ENCODE measurements at regions not wholly inside any gene's neighbourhood (a gene's known extent, or its start where the extent isn't known, plus 50 kb on each side); places are given as distances from the start of the nearest gene placed in this dataset.

GRCh38 chr4:136314686-136315085, 1217.6 kb downstream of the PCDH18 start:
- H3K4me3 Mint-ChIP-seq, result no peak overlapping the region
- no peaks in the 10 kb centered on the region for H3K27me3 Mint-ChIP-seq (ENCODE audit: low read depth)
- H3K27ac Mint-ChIP-seq (ENCODE audit: unreplicated experiment), result no peak overlapping the region

DNA sequence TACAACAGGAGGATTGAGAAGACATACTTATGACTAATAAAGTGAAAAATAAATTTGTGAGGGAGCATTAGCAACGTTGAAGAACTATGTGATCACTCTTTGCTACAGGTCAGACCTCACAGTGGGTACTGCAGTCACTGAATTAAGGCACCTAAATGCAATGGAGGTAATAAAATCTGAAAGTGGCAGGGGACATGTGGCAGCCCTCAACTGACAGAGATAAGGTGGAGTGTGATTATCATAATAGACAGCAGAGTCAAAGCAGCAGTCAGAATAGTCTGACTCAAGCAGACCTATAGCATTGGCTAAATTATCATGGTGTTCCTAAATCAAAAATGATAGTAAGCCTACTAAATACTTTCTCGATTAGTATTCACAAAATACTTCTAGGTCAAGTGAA, 1220.5 kb downstream of the PCDH18 start:
- H3K4me3 Mint-ChIP-seq, result no peak overlapping the region
- no peaks in the 10 kb centered on the region for H3K4me1 Mint-ChIP-seq
- H3K27ac Mint-ChIP-seq (ENCODE audit: unreplicated experiment), result no peak overlapping the region
- no peak for DNase-seq (ENCODE audit: low read depth, low spot score)
- no peaks in the 10 kb centered on the region for H3K9me3 Mint-ChIP-seq
- no peaks in the 10 kb centered on the region for H3K27me3 Mint-ChIP-seq (ENCODE audit: low read depth)
- no peaks in the 10 kb centered on the region for H3K36me3 Mint-ChIP-seq (ENCODE audit: low read depth)
- TF ChIP-seq, protein P1, sequence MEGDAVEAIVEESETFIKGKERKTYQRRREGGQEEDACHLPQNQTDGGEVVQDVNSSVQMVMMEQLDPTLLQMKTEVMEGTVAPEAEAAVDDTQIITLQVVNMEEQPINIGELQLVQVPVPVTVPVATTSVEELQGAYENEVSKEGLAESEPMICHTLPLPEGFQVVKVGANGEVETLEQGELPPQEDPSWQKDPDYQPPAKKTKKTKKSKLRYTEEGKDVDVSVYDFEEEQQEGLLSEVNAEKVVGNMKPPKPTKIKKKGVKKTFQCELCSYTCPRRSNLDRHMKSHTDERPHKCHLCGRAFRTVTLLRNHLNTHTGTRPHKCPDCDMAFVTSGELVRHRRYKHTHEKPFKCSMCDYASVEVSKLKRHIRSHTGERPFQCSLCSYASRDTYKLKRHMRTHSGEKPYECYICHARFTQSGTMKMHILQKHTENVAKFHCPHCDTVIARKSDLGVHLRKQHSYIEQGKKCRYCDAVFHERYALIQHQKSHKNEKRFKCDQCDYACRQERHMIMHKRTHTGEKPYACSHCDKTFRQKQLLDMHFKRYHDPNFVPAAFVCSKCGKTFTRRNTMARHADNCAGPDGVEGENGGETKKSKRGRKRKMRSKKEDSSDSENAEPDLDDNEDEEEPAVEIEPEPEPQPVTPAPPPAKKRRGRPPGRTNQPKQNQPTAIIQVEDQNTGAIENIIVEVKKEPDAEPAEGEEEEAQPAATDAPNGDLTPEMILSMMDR (conservative IDR thresholded peaks at IDR 0.05), result no peak

More at GRCh38 chr4:136314686-136315085, 1217.6 kb downstream of the PCDH18 start:
- Mint-ChIP-seq H3K4me1 (no peaks in the 10 kb centered on the region), H3K9me3 (no peaks in the 10 kb centered on the region), H3K36me3 (ENCODE audit: low read depth) (no peaks in the 10 kb centered on the region)
- TF ChIP-seq, protein P1 (conservative IDR thresholded peaks at IDR 0.05), result no peak
- no peak for DNase-seq (ENCODE audit: low read depth, low spot score)

- Mint-ChIP-seq H3K27ac (ENCODE audit: unreplicated experiment) (no peak overlapping the region), H3K9me3 (no peaks in the 10 kb centered on the region), H3K4me1 (no peaks in the 10 kb centered on the region), H3K4me3 (no peak overlapping the region), H3K27me3 (ENCODE audit: low read depth) (no peaks in the 10 kb centered on the region), H3K36me3 (ENCODE audit: low read depth) (no peaks in the 10 kb centered on the region)
- TF ChIP-seq, protein P1 (conservative IDR thresholded peaks at IDR 0.05), result no peak
- no peak for DNase-seq (ENCODE audit: low read depth, low spot score)
These were observed 1224.5 kb downstream of the PCDH18 start for GRCh38 chr4:136307765-136308164.

GRCh38 chr4:136306361-136306760, 1225.9 kb downstream of the PCDH18 start:
- no peaks in the 10 kb centered on the region for H3K27me3 Mint-ChIP-seq (ENCODE audit: low read depth)
- no peaks in the 10 kb centered on the region for H3K9me3 Mint-ChIP-seq
- no peaks in the 10 kb centered on the region for H3K4me1 Mint-ChIP-seq
- H3K36me3 Mint-ChIP-seq (ENCODE audit: low read depth), result no peaks in the 10 kb centered on the region
- H3K4me3 Mint-ChIP-seq, result no peak overlapping the region
- no peak for DNase-seq (ENCODE audit: low read depth, low spot score)
- TF ChIP-seq, protein P1 (conservative IDR thresholded peaks at IDR 0.05), result no peak
- no peak overlapping the region for H3K27ac Mint-ChIP-seq (ENCODE audit: unreplicated experiment)

- H3K27me3 Mint-ChIP-seq (ENCODE audit: low read depth), result no peaks in the 10 kb centered on the region
- no peak overlapping the region for H3K27ac Mint-ChIP-seq (ENCODE audit: unreplicated experiment)
- TF ChIP-seq, protein P1 (conservative IDR thresholded peaks at IDR 0.05), result no peak
- DNase-seq (ENCODE audit: low read depth, low spot score), result no peak
- no peaks in the 10 kb centered on the region for H3K4me1 Mint-ChIP-seq
- H3K36me3 Mint-ChIP-seq (ENCODE audit: low read depth), result no peaks in the 10 kb centered on the region
- no peak overlapping the region for H3K4me3 Mint-ChIP-seq
- no peaks in the 10 kb centered on the region for H3K9me3 Mint-ChIP-seq
These were observed 1229.7 kb downstream of the PCDH18 start for GRCh38 chr4:136302566-136302965.
